K562 (cell line): ENCODE measurements at regions not wholly inside any gene's neighbourhood (a gene's known extent, or its start where the extent isn't known, plus 50 kb on each side); places are given as distances from the start of the nearest gene placed in this dataset.

Experiments
- ATAC-seq: fragments of 200-7000 bp; cut with Tn5 transposase; 3 replicates; pipeline ENCODE4 v1.9.1; 2020; ENCODE audit warnings: moderate library complexity
- BruUV-seq: library from RNA; stranded (reverse); fragments of 400-500 nt; replicated peaks from 2 replicates; lab custom pipeline; 2021; lab: Mats Ljungman, UMichigan
- CTCF ChIA-PET: fragments of 300-600 bp; formaldehyde crosslinking; extraction: SDS; loops from one replicate; lab custom pipeline; 2021; ENCODE audit warnings: low intra/inter-chr PET ratio; lab: Yijun Ruan, JAX
- POLR2A ChIA-PET: fragments of 300-600, 350-650 bp; sonication (Branson Sonifier 250); formaldehyde crosslinking; extraction: SDS; loops from one replicate; lab custom pipeline; 2021; ENCODE audit warnings: antibody characterized with exemption, inconsistent platforms; lab: Yijun Ruan, JAX
- DNase-seq, 4 experiments: peaks; one replicate each; pipeline versions ENCODE4 v3.0.0 to v3.0.0-alpha.2; 2011 to 2018; ENCODE audit warnings: low spot score in 3 of 4, mixed read lengths in 3 of 4; ENCODE audit errors: extremely low read depth in 1 of 4
- FAIRE-seq: peaks from 2 replicates; lab custom pipeline; 2011; peaks lifted over from hg19 to GRCh38; lab: Jason Lieb, UNC
- H2AFZ ChIP-seq: 2 replicates; pipeline ENCODE4 v1.6.0; 2011; ENCODE audit warnings: low read depth, low read length, control low read depth, inconsistent platforms
- H3K27ac ChIP-seq: fragments of 200-600 bp; 3 replicates; pipeline ENCODE4 v1.8.0; 2011; ENCODE audit warnings: low read depth, mild to moderate bottlenecking, control low read depth, inconsistent platforms, low read length, moderate library complexity, mixed read lengths; ENCODE audit errors: extremely low read depth
- H3K27me3 ChIP-seq, 2 experiments: fragments of 300-600 bp in 1 of 2; 2 replicates in 1 of 2; 3 replicates in 1 of 2; pipeline versions ENCODE4 v1.6.0 to v1.8.0; 2011; ENCODE audit warnings: inconsistent platforms in 2 of 2, low read length in 2 of 2, mild to moderate bottlenecking in 1 of 2, mixed read lengths in 1 of 2, moderate library complexity in 1 of 2; ENCODE audit not compliant: control insufficient read depth in 2 of 2, insufficient read depth in 2 of 2
- H3K36me3 ChIP-seq: fragments of 300-600 bp; 3 replicates; pipeline ENCODE4 v1.8.0; 2011; ENCODE audit warnings: mild to moderate bottlenecking, low read length, inconsistent platforms; ENCODE audit not compliant: control insufficient read depth, insufficient read depth
- H3K4me1 ChIP-seq, 2 experiments: fragments of 200-600 bp in 1 of 2; replicated peaks in 1 of 2; 2 replicates in 1 of 2; 3 replicates in 1 of 2; pipeline versions ENCODE4 v1.5.1 to v1.8.0; 2011; ENCODE audit warnings: inconsistent platforms in 2 of 2, low read length in 2 of 2, mild to moderate bottlenecking in 1 of 2, mixed read lengths in 1 of 2, moderate library complexity in 1 of 2; ENCODE audit not compliant: control insufficient read depth in 2 of 2, insufficient read depth in 2 of 2
- H3K4me2 ChIP-seq: 2 replicates; pipeline ENCODE4 v1.6.1; 2011; ENCODE audit warnings: low read length, control low read depth, inconsistent platforms, mixed read lengths; ENCODE audit not compliant: insufficient read depth
- H3K4me3 ChIP-seq: fragments of 200-600 bp; sonication (generic), shearing (Covaris generic); 2 replicates; pipeline ENCODE4 v1.5.1; 2016; ENCODE audit warnings: control low read depth, inconsistent platforms
- H3K79me2 ChIP-seq: fragments of 200-600 bp; 3 replicates; pipeline ENCODE4 v1.8.0; 2011; ENCODE audit warnings: low read length, inconsistent platforms; ENCODE audit not compliant: control insufficient read depth, insufficient read depth
- H3K9ac ChIP-seq, 2 experiments: 2 replicates each; pipeline versions ENCODE4 v1.6.0 to v1.6.1; 2011; ENCODE audit warnings: low read depth in 2 of 2, low read length in 2 of 2, control low read depth in 1 of 2, inconsistent platforms in 1 of 2, mild to moderate bottlenecking in 1 of 2, mixed read lengths in 1 of 2; ENCODE audit not compliant: insufficient read depth in 1 of 2
- H3K9me1 ChIP-seq: one replicate; pipeline ENCODE4 v1.6.0; 2011; ENCODE audit warnings: inconsistent platforms, mild to moderate bottlenecking, low read length, moderate library complexity; ENCODE audit not compliant: control insufficient read depth, insufficient read depth
- H3K9me3 ChIP-seq: replicated peaks from 2 replicates; pipeline ENCODE4 v1.5.1; 2011; ENCODE audit warnings: low read depth, low read length, inconsistent platforms; ENCODE audit not compliant: control insufficient read depth, insufficient read depth
- H4K20me1 ChIP-seq: replicated peaks from 2 replicates; pipeline ENCODE4 v1.6.1; 2011; ENCODE audit warnings: low read length, inconsistent platforms, mixed read lengths; ENCODE audit not compliant: control insufficient read depth, insufficient read depth
- CBFA2T3 ChIP-seq: fragments of 450-650 bp; IDR thresholded peaks from 2 replicates; pipeline ENCODE4 v1.6.1; 2017
- CREB1 ChIP-seq, 2 experiments: sonication (generic) in 1 of 2; formaldehyde crosslinking in 1 of 2; IDR thresholded peaks; 2 replicates each; pipeline versions ENCODE4 v1.6.1 to v1.8.0; 2012 to 2022; ENCODE audit warnings: inconsistent platforms in 1 of 2, mild to moderate bottlenecking in 1 of 2, missing genetic modification reagents in 1 of 2, moderate library complexity in 1 of 2
- MTA2 ChIP-seq: fragments of 450-650 bp; IDR thresholded peaks from 2 replicates; pipeline ENCODE4 v1.6.1; 2016; ENCODE audit warnings: low read depth
- NFYB ChIP-seq: IDR thresholded peaks from 2 replicates; pipeline ENCODE4 v1.6.1; 2011; ENCODE audit warnings: mild to moderate bottlenecking, moderate library complexity; ENCODE audit not compliant: insufficient read length; ENCODE audit errors: extremely low read depth
- PTTG1 ChIP-seq: fragments of 450-650 bp; IDR thresholded peaks from 2 replicates; pipeline ENCODE4 v1.6.1; 2016; ENCODE audit warnings: low read depth, mild to moderate bottlenecking, missing genetic modification characterization, missing compliant biosample characterization
- SREBF1 ChIP-seq: fragments of 150-350 bp; IDR thresholded peaks from 2 replicates; pipeline ENCODE4 v1.6.1; 2014; ENCODE audit warnings: antibody characterized with exemption, low read depth, low read length, borderline replicate concordance
- ZNF197 ChIP-seq: fragments of 200-800 bp; sonication (Bioruptor generic); IDR thresholded peaks from 2 replicates; pipeline ENCODE4 v1.6.1; 2016; ENCODE audit warnings: low read depth, missing genetic modification characterization, missing compliant biosample characterization
- WGBS: fragments of 100-300 bp; shearing (Covaris generic); methylation state at CpG from one replicate; pipeline ENCODE4 v1.1.6; 2016; ENCODE audit warnings: low coverage, mixed read lengths; ENCODE audit not compliant: insufficient coverage; ENCODE audit errors: missing lambda C conversion rate; 5-methylcytosine and 5-hydroxymethylcytosine counted together
- in situ Hi-C: fragments of 300-500 bp; cut with MboI; formaldehyde crosslinking; loops from 4 replicates; pipeline ENCODE4 v1.15.0; 2018; ENCODE audit warnings: inconsistent platforms, mixed read lengths
- intact Hi-C: fragments of 100-400 bp; cut with micrococcal nuclease; formaldehyde crosslinking; loops from 2 replicates; pipeline ENCODE4 v1.14.2; 2022
- TF ChIP-seq, protein P1 (sequence below): fragments of 450-650 bp; IDR thresholded peaks from 2 replicates; pipeline ENCODE4 v1.6.1; 2018; ENCODE audit warnings: mild to moderate bottlenecking, low read depth; ENCODE audit not compliant: partially characterized antibody
- TF ChIP-seq, protein P2 (sequence below): fragments of 450-650 bp; conservative IDR thresholded peaks from 2 replicates; pipeline ENCODE4 v1.6.1; 2016; ENCODE audit warnings: missing genetic modification characterization, low read depth, mild to moderate bottlenecking, control low read depth, missing compliant biosample characterization
- TF ChIP-seq, protein P3 (sequence below), 3 experiments: fragments of 200-800 bp in 1 of 3; fragments of 250-450 bp in 1 of 3; fragments of 450-650 bp in 1 of 3; sonication (Bioruptor Pico) in 1 of 3; sonication (Bioruptor generic) in 1 of 3; formaldehyde crosslinking in 1 of 3; IDR thresholded peaks; 2 replicates each; pipeline versions ENCODE4 v1.6.1 to v1.8.0; 2016 to 2022; ENCODE audit warnings: mild to moderate bottlenecking in 2 of 3, missing genetic modification characterization in 2 of 3, missing compliant biosample characterization in 1 of 3, moderate library complexity in 1 of 3
- TF ChIP-seq, protein P4 (sequence below): sonication (generic); formaldehyde crosslinking; IDR thresholded peaks from 2 replicates; pipeline ENCODE4 v1.8.1; 2023; ENCODE audit warnings: mild to moderate bottlenecking, missing genetic modification reagents

DNA sequence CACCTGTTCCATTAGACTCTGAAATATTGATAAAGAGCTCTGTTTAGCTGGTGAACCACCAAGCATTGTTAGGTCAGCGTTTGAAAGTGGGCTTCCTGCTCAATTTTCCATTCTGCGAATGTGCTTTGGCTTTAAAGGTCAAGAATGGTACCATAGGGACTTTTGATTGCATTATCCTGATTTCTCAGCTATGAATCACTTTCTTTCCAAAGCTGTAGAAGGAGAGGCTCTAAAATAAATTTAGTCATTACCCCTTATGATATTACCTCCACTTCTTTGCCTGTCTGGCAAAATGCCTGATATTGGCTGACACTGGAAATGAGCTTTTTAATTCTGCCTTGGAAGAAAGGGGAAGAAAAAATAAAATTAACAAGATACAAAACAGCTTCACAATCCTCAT is 237.2 kb upstream of the CTNND2 start (continued):
- TF ChIP-seq, protein P1, sequence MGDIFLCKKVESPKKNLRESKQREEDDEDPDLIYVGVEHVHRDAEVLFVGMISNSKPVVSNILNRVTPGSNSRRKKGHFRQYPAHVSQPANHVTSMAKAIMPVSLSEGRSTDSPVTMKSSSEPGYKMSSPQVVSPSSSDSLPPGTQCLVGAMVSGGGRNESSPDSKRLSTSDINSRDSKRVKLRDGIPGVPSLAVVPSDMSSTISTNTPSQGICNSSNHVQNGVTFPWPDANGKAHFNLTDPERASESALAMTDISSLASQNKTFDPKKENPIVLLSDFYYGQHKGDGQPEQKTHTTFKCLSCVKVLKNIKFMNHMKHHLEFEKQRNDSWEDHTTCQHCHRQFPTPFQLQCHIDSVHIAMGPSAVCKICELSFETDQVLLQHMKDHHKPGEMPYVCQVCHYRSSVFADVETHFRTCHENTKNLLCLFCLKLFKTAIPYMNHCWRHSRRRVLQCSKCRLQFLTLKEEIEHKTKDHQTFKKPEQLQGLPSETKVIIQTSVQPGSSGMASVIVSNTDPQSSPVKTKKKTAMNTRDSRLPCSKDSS, result no peak

DNA sequence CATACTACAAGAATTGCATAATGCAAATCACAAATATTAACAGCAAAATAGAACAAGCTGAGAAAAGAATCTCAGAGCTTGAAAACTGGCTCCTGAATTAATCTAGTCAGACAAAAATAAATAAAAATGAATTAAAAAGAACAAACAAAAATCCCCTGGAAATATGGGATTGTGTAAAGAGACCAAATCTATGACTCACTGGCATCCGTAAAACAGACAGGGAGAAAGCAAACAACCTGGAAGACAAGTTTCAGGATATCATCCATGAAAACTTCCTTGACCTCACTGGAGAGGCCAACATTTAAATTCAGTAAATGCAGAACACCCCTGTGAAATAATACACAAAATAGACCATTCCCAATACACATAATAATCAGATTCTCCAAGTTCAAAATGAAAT is 229.3 kb upstream of the CTNND2 start:
- CTCF ChIA-PET, result no interaction called here
- Histone ChIP-seq H4K20me1 (no peaks in the 10 kb centered on the region), H3K9ac (no peak overlapping the region), H3K79me2 (no peaks in the 10 kb centered on the region), H3K36me3 (no peaks in the 10 kb centered on the region), H3K4me1 (no peaks in the 10 kb centered on the region), H3K27me3 (no peaks in the 10 kb centered on the region), H2AFZ (no peak overlapping the region), H3K4me2 (no peak overlapping the region), H3K4me3 (no peak overlapping the region), H3K9me3 (no peaks in the 10 kb centered on the region; the same call in 1 of the 2 replicates), H3K27ac (no peak overlapping the region), H3K9me1 (no peaks in the 10 kb centered on the region)
- BruUV-seq, result no TSS peak
- DNase-seq, result no peak
- POLR2A ChIA-PET, result no interaction called here
- in situ Hi-C loops (no loop called here), intact Hi-C loops (no loop called here)
- 0% methylated on average over 1 of the region's 1 CpG for WGBS
- ATAC-seq, result no peak
- no peak for FAIRE-seq
- TF ChIP-seq, protein P2, sequence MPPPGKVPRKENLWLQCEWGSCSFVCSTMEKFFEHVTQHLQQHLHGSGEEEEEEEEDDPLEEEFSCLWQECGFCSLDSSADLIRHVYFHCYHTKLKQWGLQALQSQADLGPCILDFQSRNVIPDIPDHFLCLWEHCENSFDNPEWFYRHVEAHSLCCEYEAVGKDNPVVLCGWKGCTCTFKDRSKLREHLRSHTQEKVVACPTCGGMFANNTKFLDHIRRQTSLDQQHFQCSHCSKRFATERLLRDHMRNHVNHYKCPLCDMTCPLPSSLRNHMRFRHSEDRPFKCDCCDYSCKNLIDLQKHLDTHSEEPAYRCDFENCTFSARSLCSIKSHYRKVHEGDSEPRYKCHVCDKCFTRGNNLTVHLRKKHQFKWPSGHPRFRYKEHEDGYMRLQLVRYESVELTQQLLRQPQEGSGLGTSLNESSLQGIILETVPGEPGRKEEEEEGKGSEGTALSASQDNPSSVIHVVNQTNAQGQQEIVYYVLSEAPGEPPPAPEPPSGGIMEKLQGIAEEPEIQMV (tag), result no peak
- TF ChIP-seq NFYB, result no peak
- TF ChIP-seq SREBF1, result no peak
- TF ChIP-seq PTTG1 (tag), result no peak
- TF ChIP-seq MTA2, result no peak
- no peak for TF ChIP-seq ZNF197 (CRISPR knock-in tag)
- no peak for TF ChIP-seq CREB1 (IDR thresholded peaks at IDR 0.05)
- no peak for TF ChIP-seq CREB1 (CRISPR knock-in tag; IDR thresholded peaks at IDR 0.05)
- no peak for TF ChIP-seq CBFA2T3
- TF ChIP-seq, protein P3, sequence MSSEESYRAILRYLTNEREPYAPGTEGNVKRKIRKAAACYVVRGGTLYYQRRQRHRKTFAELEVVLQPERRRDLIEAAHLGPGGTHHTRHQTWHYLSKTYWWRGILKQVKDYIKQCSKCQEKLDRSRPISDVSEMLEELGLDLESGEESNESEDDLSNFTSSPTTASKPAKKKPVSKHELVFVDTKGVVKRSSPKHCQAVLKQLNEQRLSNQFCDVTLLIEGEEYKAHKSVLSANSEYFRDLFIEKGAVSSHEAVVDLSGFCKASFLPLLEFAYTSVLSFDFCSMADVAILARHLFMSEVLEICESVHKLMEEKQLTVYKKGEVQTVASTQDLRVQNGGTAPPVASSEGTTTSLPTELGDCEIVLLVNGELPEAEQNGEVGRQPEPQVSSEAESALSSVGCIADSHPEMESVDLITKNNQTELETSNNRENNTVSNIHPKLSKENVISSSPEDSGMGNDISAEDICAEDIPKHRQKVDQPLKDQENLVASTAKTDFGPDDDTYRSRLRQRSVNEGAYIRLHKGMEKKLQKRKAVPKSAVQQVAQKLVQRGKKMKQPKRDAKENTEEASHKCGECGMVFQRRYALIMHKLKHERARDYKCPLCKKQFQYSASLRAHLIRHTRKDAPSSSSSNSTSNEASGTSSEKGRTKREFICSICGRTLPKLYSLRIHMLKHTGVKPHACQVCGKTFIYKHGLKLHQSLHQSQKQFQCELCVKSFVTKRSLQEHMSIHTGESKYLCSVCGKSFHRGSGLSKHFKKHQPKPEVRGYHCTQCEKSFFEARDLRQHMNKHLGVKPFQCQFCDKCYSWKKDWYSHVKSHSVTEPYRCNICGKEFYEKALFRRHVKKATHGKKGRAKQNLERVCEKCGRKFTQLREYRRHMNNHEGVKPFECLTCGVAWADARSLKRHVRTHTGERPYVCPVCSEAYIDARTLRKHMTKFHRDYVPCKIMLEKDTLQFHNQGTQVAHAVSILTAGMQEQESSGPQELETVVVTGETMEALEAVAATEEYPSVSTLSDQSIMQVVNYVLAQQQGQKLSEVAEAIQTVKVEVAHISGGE (CRISPR knock-in tag; IDR thresholded peaks at IDR 0.05), result no peak
- TF ChIP-seq, protein P4, sequence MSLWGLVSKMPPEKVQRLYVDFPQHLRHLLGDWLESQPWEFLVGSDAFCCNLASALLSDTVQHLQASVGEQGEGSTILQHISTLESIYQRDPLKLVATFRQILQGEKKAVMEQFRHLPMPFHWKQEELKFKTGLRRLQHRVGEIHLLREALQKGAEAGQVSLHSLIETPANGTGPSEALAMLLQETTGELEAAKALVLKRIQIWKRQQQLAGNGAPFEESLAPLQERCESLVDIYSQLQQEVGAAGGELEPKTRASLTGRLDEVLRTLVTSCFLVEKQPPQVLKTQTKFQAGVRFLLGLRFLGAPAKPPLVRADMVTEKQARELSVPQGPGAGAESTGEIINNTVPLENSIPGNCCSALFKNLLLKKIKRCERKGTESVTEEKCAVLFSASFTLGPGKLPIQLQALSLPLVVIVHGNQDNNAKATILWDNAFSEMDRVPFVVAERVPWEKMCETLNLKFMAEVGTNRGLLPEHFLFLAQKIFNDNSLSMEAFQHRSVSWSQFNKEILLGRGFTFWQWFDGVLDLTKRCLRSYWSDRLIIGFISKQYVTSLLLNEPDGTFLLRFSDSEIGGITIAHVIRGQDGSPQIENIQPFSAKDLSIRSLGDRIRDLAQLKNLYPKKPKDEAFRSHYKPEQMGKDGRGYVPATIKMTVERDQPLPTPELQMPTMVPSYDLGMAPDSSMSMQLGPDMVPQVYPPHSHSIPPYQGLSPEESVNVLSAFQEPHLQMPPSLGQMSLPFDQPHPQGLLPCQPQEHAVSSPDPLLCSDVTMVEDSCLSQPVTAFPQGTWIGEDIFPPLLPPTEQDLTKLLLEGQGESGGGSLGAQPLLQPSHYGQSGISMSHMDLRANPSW, result no peak
